Erythroblast (primary cell): ENCODE measurements at regions not wholly inside any gene's neighbourhood (a gene's known extent, or its start where the extent isn't known, plus 50 kb on each side); places are given as distances from the start of the nearest gene placed in this dataset.

Experiments used
- GATA1 ChIP-seq: IDR thresholded peaks from 2 replicates; pipeline ENCODE4 v1.6.1; 2011; ENCODE audit warnings: low read depth, mild to moderate bottlenecking, control low read depth, low read length, moderate library complexity
- POLR2A ChIP-seq: IDR thresholded peaks from 2 replicates; pipeline ENCODE4 v1.6.1; 2011; ENCODE audit warnings: mild to moderate bottlenecking, low read length

GRCh38 chr12:5110345-5110744, 66.7 kb downstream of the KCNA5 start:
- TF ChIP-seq POLR2A (no peak), GATA1 (no peak)
